SHP77 treated with DMSO at 0.1 percent for 48 hours (cell line): ENCODE measurements at regions not wholly inside any gene's neighbourhood (a gene's known extent, or its start where the extent isn't known, plus 50 kb on each side); places are given as distances from the start of the nearest gene placed in this dataset.
"Not testable (repeated sequence)": the region's sequence is repeated elsewhere in the genome, so short reads cannot be mapped to it uniquely, and the experiment has no call there.

Source experiments
- DNase-seq: peaks from one replicate; lab custom pipeline; 2025; lab: John Stamatoyannopoulos, UW

DNA sequence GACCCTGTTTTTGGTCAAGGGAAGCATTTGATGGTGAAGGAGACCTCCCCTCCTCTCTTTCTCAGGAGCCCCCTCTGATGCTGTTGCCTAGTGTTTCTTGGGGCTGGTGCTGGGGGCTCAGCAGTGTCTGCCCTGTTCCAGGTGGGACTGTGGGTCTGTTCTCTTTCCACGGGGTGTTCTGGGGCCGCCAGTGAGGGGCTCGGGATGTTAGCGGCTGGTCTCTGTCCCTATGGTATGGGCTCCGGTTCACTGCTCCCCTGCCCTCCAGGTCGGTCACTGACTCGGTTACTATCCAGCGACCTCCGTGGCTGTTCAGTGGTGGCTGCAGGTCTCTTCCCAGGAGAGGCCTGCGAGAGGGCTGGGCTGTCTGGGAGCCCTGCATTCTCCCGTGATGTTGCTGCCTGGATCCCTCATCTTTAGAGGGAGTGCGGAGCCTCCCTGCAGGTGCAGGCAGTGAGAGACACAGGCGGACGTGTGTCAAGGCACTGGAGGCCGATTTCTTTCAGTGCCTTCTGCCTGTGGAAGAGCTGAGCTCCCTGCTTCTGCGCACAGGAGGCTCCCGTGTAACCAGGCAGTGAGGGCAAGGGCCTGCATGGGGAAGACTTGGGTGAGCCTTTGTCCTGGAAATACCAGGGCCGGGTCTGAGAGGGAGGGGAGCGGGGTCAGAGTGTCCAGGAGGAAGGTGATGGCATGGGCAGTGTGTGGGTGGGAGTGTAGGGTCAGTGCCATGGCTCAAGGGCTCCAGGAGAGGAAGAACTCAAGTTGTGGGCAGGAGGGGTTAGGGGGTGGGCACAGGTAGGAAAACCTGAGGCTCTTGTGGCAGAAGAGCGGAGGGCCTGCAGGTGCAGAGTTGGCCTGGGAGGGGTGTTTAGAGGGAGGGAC, 362.6 kb downstream of the TMEM121 start:
- no peak for DNase-seq

DNA sequence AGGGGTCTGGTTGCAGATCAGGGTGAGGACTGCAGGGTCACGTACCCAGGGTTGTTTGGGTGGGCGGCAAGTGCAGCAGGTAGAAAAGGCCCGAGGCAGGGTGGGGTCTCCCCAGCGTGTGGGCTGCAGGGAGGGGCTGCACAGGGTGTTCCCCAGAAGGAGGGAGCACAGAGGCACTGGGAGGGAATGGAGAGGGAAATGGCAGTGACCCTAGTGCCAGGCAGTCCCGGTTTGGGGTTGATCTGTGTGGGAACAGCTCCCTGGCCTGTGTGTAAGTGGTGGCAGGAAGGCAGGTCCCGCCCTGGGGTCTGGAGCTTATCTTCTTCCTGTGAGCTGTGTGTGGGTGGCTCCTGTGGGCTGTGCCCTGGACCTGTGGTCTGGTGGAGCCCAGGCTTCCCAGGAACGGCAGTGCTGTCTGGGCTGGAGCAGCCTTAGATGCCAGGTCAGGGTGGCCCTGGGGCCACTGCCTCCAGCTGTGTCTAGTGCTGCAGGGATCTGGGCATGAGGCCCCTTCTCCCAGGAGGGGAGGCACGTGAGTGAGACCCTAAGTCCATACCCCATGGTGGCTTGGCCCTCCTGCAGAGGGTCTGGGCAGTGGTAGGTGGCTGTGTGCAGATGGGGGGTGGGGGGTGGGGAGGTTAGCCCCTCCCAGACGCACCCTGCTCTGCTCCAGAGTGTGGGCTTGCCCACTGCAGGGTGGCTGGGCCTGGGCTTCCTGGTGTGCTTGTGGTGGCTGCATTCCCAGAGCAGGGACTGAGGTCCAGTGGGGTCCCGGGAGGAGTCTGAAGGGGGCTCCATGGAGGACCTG, 363.5 kb downstream of the TMEM121 start:
- DNase-seq = no peak

DNA sequence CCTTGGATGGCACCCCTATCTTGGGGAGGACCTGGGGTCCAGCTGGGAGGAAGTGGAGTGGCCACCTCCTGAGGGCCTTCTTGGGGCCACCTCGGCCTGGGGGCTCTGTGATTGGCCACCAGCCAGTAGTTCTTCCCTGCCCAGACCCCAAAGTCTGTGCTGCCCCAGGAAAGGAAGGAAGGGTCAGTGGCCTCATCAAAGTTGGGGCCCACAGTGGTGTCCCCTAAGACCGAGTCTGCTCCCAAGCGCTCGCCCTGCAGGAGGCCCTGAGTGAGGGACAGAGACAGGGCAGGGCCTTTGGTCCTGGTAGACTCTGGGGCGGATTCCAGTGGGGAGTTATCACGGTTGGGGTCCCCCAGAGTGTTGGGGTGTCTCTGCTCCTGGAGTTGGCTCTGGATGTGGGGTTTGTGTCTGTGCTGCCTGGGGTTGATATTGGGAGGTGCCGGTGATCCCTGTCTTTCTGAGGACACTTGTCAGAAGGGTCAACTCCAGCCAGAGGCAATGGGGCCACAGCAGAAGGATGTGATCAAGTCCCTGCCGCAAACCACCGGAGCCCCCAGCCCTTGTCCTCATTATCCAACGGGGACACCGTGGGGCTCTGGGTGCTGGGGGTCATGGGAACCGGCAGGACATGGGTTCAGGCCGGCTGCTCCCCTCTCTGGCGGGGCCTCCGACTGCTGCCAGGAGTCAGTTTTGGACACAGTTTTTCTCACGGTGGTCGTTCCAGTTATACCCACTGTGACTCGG, 364.3 kb downstream of the TMEM121 start:
- DNase-seq = no peak

DNA sequence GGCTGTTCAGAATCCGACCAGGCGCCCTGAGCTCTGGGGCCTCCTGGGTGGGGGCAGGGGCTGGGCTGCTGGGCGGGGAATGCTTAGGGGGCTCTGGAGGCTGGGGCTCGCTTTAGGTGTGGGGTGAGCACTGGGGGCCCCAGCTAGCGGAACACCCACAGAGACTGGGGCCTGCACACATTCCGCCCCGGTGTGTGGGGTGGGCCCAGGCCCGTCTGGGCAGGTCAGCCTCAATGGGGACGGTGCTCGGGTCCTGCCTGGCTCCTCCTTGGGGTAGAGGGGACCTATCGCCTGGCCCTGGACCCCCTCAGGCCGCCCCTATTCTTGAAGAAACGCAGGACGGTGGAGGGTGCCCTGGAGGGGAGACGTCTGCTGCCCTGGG, 364.8 kb downstream of the TMEM121 start:
- DNase-seq = no peak

DNA sequence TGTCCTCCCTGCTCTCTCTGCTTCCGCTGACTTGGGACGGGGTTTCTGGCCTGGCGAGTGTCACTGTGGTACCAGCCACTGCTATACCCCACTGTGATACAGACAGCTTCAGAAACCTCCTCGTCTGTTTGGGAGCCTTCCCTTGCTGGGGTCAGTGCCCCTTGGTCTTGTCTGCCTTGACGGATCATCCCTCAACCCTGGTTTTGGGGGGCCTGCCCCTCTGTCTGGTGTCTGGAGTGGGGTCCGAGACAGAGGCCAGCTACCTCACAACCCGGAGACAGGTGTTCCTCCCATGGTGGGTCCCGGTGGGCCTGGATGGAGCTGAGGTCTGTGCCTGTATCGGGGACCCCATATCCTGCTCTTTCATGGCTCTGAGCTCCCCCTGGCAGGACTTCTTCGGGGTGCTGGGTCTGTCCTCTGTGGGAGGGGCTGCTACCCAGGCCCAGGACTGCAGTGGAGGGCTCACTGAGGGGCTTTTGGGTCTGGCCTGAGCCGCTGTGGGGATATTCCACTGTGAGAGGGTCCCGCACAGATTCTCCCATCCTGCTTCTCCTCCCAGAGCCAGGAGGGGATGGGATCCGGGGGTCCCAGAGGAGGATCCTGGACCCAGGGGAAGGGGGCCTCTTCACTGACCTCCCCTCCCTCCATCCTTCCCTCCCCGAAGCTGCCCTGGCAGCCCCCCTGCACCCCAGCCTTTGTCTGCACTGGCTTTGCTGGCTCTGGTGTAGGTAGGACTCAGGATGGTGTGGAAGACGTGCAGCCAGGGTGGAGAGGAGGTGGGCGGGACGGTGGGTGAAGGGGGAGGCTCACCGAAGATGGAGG, 365.5 kb downstream of the TMEM121 start:
- DNase-seq = no peak

DNA sequence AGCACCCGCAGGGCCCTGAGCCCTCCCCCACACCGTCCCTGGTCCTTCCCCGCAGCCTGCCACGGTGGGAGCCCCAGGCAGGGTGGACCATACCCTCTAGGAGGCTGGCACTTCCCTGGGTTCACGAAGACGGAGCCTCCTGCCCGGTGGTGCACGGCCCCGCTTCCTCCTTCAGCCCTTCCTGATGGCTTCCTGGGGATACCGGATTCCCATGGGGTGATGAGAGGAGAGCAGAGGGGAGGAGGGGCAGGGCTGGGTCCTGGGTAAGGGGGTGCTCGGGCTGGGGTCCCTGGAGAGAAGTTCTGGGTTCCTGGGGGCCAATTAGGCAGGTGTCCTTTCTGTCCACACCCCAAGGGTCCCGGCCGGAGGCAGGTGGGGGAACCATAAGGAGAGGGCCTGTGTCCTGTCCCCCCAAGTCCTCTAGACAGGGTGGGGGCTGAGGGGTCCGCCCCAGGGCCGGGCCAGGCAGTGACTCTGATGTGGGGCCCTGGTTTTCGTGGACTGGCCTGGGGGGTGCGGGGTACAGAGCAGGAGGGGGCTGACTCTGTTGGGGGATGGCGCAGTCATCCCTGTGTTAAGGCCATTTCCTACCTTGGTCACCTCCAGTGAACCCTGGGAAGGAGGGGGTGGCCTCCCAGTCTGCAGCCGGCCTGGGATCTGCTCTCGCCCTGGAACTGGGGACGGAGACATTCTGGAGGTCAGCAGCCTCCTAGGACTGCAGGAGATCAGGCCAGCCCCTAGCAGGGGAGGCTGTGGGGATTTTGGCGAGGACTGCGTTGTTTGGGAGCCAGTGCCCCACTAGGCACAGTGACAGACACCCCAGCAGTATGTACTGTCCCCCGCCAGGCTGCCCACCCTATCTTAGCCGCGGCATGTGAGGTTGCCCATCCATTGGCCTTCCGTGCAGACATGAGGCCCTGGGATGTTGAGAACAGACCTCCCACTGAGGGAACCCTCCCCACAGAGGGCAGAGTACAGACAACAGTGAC, 366.4 kb downstream of the TMEM121 start:
- not testable (repeated sequence) for DNase-seq

DNA sequence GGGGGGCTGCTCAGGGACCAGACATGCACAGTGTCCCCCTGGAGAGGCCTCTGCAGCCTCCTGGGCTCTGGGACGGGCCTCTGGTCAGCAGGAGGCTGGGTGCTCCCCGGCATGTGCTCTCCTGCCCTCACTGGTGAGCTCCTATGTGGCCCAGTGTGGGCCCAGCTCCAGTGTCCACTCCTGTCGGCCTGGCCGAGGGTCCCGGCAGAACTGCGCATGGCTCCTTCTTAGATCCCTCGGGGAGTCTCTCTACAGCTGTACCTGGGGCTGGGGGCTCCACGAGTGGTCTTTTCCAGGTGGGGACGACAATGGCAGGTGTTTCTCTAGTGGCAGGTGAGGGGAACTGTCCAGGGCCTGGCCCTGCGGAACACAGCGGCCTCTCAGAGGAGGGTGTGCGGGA, 367.3 kb downstream of the TMEM121 start:
- DNase-seq = not testable (repeated sequence)

DNA sequence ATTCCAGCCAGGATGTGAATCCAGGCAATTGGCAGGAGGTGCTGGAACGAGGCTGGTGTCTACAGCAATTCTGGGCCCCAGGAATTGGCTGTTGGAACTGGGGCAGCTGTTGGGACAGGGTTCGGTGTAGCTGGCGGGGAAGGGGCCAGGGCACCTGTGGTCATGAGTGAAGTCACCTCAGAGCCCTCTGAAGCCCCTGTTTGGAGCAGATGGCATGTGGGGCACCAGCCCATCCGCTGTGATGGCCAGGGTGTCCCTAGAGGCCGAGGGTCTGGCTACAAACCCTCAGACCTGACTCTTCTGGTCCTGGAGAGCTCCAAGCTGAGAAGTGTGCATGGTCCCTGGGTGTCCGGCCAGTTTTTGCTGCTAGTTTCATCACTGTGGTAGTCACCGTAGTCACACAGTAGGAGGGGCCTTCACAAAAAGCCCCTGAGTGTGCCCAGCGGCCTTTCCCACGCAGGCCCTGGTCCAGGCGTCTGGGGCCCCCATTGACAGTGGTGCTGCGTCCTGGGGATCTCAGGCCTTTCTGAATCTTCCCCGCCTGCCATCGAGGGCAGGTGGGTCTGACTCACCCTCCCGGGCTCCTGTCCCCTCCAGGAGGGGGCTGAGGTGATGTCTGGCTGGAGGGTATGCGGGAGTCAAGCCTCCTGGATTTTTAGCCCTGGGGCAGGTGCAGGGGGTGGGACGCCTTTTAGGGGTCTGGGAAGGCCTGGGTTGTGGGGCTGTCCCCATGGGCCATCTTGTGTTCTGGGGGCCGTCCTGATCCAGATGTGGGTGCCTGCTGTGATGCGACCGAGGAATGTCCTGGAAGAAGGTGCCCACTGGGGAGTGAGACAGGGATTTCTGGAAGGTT, 368.0 kb downstream of the TMEM121 start:
- DNase-seq = no peak

DNA sequence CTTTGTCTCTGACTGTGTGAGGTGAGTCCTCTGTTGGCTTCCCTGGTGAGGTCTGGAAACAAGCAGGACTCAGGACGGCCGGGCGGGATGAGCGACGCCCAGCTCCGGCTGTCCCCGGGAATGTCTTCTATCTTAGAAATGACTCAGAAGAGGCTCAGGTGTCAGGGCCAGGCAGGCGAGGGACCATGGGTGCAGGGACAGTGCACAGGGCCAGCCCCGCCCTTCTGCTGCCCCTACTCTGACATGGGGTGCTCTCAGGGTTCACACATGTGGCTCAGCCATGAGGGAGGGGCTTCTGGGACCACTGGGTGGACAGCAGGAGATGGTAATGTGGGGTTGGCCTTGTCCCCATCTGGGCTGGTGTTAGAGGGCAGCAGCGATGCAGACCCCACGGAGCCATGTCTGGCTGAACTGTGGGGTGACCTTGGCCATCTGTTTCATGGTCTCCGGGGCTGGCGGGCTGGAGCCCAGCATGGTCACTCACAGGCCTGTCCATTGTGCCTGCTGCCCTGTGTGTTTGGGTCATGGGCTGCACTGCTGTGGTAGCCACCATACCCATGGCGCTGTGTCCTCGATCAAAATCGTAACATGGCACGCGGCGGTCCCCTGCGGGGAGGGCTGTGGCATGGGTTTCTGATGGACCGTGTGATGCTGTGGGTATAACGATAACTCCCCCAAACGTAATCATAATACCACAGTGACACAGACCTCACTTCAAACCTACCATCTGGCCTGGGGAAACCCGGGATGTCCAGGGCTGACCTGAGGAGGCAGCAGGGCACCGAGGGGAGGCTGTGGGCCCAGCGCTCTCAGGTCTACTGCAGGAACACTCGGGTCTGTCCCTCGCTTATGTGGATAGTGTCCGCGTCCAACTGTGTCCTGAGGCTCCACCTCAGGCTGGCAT, 368.8 kb downstream of the TMEM121 start:
- DNase-seq = no peak

DNA sequence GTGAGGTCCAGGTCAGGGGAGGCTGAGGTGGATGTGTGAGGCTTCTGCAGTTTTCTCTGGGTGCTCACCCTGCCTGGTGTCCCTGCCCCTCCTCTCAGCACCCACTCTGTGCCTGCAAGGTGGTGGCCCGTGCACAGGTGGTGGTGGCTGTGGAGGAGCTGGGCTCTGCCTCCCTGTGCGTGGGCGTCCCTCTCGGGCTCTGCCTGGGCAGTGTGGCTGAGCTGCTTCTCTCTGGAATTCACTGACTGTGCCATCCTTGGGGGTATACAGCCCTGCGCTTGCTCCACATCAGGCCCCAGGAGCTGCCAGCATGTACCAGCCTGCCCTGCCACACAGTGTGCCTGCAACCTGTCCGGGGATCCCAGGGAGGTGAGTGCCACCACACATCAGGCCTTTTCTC, 369.8 kb downstream of the TMEM121 start:
- DNase-seq = not testable (repeated sequence)

DNA sequence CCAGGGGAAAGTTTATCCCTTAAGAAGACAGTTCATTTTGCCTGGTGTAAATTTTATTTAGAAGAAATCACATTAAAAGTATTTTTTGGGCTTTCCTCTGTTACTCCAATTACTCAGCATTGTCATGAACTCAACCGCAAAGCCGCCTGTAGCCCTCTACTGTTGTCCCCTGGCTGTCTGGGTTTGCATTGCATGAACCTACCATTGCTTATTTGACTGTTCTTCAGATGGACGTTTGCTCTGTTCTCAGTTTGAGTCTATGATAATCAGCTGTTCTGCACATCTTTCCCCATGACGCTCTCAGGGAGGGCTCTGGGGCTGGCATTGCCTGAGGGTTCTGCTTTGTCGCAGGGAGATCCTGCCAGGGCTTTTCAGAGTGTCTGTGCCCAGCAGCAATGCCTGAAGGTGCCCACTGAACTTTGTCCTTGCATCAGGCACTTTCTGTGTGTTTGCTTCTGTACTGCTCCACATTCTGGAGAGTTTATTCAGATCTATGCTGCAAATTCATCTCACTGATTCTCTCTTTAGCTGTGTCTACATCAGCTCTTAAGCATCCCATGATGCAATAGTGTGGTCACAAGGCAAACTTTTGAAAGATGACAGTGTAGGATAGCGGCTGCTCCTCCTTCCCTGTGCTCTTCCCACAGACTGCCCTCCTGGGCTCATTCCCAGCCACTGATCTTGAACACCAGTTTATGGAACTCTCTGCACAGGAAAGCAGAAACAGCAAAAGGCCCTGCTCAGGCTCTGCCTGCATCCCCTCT, 370.8 kb downstream of the TMEM121 start:
- not testable (repeated sequence) for DNase-seq

DNA sequence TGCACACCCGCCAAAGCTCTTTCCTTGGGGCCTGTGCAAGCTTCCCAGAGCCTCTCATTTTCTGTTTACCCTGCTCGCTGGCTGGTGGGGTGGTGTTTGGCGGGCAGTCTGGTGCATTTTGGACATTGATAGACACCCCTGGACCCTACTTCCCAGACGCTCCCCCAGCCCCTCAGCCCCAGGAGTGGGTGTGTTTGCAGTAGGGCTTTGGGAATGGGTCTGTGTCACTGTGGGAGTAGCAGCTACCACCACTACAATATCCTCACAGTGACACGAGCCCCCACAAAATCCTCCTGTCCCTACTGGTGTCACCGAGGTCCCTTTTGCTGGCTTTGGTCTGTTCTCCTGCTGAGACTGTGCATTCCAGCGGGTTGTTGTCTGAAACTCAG, 371.3 kb downstream of the TMEM121 start:
- no peak for DNase-seq

DNA sequence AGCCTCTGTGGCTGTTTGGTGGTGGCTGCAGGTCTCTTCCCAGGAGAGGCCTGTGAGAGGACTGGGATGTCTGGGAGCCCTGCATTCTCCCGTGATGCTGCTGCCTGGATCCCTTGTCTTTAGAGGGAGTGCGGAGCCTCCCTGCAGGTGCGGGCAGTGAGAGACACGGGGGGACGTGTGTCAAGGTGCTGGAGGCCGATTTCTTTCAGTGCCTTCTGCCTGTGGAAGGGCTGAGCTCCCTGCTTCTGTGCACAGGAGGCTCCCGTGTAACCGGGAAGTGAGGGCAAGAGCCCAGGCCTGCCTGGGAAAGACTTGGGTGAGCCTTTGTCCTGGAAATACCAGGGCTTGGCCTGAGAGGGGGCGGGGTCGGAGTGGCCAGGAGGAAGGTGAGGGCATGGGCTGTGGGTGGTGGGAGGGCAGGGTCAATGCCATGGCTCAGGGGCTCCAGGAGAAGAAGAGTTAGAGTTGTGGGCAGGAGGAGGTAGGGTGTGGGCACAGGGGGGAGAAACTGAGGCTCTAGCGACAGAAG, 372.2 kb downstream of the TMEM121 start:
- no peak for DNase-seq

DNA sequence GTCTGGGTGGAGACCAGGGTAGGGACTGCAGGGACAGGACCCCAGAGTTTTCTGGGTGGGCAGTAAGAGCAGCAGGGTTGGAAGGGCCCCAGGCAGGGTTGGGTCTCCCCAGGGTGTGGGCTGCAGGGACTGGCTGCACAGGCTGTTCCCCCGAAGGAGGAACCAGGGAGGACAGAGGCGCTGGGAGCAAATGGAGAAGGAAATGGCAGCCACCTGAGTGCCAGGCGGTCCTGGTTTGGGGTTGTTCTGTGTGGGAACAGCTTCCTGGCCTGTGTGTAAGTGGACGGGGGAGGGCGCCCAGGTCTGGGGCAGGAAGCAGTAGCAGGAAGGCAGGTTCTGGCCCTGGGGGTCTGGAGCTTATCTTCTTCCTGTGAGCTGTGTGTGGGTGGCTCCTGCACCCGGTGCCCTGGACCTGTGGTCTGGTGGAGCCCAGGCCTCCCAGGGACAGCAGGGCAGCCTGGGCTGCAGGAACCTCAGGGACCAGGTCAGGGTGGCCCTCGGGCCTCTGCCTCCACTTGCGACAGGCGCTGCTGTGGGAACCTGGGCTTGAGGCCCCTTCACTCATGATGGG, 372.8 kb downstream of the TMEM121 start:
- no peak for DNase-seq

DNA sequence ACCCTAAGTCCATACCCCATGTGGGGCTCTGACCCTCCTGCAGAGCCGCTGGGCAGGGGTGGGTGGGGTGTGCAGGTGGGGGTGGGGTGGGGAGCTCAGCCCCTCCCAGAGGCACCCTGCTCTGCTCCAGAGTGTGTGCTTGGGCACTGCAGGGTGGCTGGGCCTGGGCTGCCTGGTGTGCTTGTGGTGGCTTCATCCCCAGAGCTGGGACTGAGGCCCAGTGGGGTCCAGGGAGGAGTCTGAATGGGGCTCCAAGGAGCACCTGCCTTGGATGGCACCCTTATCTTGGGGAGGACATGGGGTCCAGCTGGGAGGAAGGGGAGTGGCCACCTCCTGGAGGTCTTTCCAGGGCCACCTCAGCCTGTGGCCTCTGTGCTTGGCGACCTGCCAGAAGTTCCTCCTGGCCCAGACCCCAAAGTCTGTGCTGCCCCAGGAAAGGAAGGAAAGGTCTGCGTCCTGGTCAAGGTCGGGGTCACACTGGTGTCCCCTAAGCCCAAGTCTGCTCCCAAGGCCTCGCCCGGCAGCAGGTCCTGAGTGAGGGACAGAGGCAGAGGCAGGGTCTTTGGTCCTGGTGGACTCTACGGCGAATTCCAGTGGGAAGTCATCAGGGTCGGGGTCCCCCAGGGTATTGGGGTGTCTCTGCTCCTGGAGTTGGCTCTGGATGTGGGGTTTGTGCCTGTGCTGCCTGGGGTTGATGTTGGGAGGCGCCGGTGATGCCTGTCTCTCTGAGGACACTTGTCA, 373.4 kb downstream of the TMEM121 start:
- DNase-seq = no peak
